Sigmoid colon (tissue), 4 donors: ENCODE measurements at regions not wholly inside any gene's neighbourhood (a gene's known extent, or its start where the extent isn't known, plus 50 kb on each side); places are given as distances from the start of the nearest gene placed in this dataset.

ENCODE experiments used
- EP300 ChIP-seq, 4 donors: sonication (generic); formaldehyde crosslinking; IDR thresholded peaks; one replicate each; pipeline ENCODE4 v1.6.1; 2017; ENCODE audit warnings: antibody characterized with exemption in 4 of 4
- POLR2AphosphoS5 ChIP-seq, 4 donors: sonication (generic); formaldehyde crosslinking; IDR thresholded peaks; one replicate each; pipeline ENCODE4 v1.6.1; 2017; ENCODE audit warnings: antibody characterized with exemption in 4 of 4

DNA sequence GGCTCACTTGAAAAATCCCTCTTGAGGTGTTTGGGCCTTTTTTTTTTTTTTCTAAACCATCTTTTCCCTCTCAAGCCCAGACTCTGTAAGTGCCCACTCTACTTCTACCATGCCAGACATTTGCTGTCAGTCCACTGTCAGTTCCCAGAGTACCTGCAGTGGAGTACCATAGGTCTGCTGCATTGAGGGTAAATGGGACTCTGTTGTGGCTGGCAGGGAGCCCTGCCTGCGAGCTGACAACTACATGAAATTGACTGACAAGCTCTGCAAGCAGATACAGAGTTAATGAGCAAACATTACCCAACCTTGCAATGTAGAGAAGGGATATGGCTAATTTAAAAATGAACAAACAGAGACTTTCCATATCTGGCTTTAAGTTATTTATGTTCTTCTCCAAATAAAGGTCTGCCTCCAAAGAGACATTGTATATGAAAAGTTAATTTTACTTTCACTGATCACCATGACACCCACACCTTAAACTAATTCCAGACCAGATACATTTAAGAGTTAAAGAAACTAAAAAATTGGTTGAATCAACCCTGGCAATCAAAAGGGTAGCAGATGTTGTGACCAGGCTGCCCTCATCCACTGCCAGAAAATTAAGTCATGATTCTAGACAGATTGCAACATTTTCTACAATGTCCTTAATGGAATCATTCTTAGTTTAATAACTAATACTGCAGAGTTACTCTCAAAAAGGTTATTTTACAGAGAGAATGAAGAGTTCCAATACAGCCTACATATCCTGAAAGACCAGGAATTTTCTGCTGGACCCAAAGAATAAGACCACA is 100.4 kb upstream of the PAM start:
- no peak for TF ChIP-seq POLR2AphosphoS5 (IDR thresholded peaks at IDR 0.05)
- TF ChIP-seq EP300 (IDR thresholded peaks at IDR 0.05): no peak
